HEK293 (cell line): ENCODE measurements at regions not wholly inside any gene's neighbourhood (a gene's known extent, or its start where the extent isn't known, plus 50 kb on each side); places are given as distances from the start of the nearest gene placed in this dataset.

Experiments used
- CTCF ChIP-seq: fragments of 450-650 bp; formaldehyde crosslinking; IDR thresholded peaks from 2 replicates; pipeline ENCODE4 v1.5.1; 2016; ENCODE audit warnings: missing biosample characterization, missing genetic modification characterization
- MEIS1 ChIP-seq: sonication (generic); formaldehyde crosslinking; IDR thresholded peaks from 2 replicates; pipeline ENCODE4 v1.8.1; 2022; ENCODE audit warnings: missing genetic modification reagents, mild to moderate bottlenecking, borderline replicate concordance
- PATZ1 ChIP-seq: fragments of 450-650 bp; formaldehyde crosslinking; IDR thresholded peaks from 2 replicates; pipeline ENCODE4 v1.5.1; 2016; ENCODE audit warnings: missing biosample characterization, missing genetic modification characterization
- TRIM28 ChIP-seq: IDR thresholded peaks from 2 replicates; pipeline ENCODE4 v1.6.1; 2011; ENCODE audit warnings: low read length, control low read depth, borderline replicate concordance
- ZBTB49 ChIP-seq: fragments of 450-650 bp; formaldehyde crosslinking; IDR thresholded peaks from 2 replicates; pipeline ENCODE4 v1.5.1; 2016; ENCODE audit warnings: missing biosample characterization, missing genetic modification characterization, low read depth
- ZBTB8A ChIP-seq: fragments of 450-650 bp; formaldehyde crosslinking; IDR thresholded peaks from 2 replicates; pipeline ENCODE4 v1.5.1; 2016; ENCODE audit warnings: missing biosample characterization, missing genetic modification characterization
- ZNF121 ChIP-seq: fragments of 450-650 bp; formaldehyde crosslinking; IDR thresholded peaks from 2 replicates; pipeline ENCODE4 v1.5.1; 2016; ENCODE audit warnings: missing biosample characterization, missing genetic modification characterization
- ZNF155 ChIP-seq: fragments of 450-650 bp; formaldehyde crosslinking; IDR thresholded peaks from 2 replicates; pipeline ENCODE4 v1.5.1; 2016; ENCODE audit warnings: missing biosample characterization, missing genetic modification characterization
- ZNF274 ChIP-seq, 2 experiments: fragments of 200-500 bp in 1 of 2; fragments of 450-650 bp in 1 of 2; sonication (Bioruptor generic) in 1 of 2; formaldehyde crosslinking in 1 of 2; IDR thresholded peaks; 2 replicates each; pipeline versions ENCODE4 v1.5.1 to v1.6.1; 2014 to 2016; ENCODE audit warnings: borderline replicate concordance in 1 of 2, inconsistent platforms in 1 of 2, low read length in 1 of 2, missing biosample characterization in 1 of 2, missing genetic modification characterization in 1 of 2
- ZNF558 ChIP-seq: fragments of 450-650 bp; formaldehyde crosslinking; IDR thresholded peaks from 2 replicates; pipeline ENCODE4 v1.5.1; 2016; ENCODE audit warnings: missing biosample characterization, missing genetic modification characterization

GRCh38 chr16:86138121-86139085 is 239.4 kb downstream of the IRF8 start:
- TF ChIP-seq CTCF (tag by site-specific recombination), result no peak
- TF ChIP-seq PATZ1 (tag by site-specific recombination), result no peak
- no peak for TF ChIP-seq ZNF121 (tag by site-specific recombination)
- no peak for TF ChIP-seq ZNF558 (tag by site-specific recombination)
- TF ChIP-seq ZBTB49 (tag by site-specific recombination), result no peak
- no peak for TF ChIP-seq TRIM28
- no peak for TF ChIP-seq ZNF274 (IDR thresholded peaks at IDR 0.05; ENCODE audit: low read length)
- no peak for TF ChIP-seq ZNF274 (tag by site-specific recombination; IDR thresholded peaks at IDR 0.05; ENCODE audit: borderline replicate concordance)
- no peak for TF ChIP-seq MEIS1 (CRISPR knock-in tag)
- TF ChIP-seq ZBTB8A (tag by site-specific recombination), result no peak
- no peak for TF ChIP-seq ZNF155 (tag by site-specific recombination)
